H1 (cell line): ENCODE measurements at regions not wholly inside any gene's neighbourhood (a gene's known extent, or its start where the extent isn't known, plus 50 kb on each side); places are given as distances from the start of the nearest gene placed in this dataset.

Experiments used
- CTCF ChIA-PET: fragments of 300-600 bp; sonication (Branson Sonifier 250); formaldehyde crosslinking; loops from one replicate; lab custom pipeline; 2021; ENCODE audit not compliant: partially characterized antibody; lab: Charles Lee
- POLR2A ChIA-PET: fragments of 300-600 bp; sonication (Branson Sonifier 250); formaldehyde crosslinking; loops from one replicate; lab custom pipeline; 2021; ENCODE audit warnings: inconsistent platforms; ENCODE audit not compliant: partially characterized antibody; lab: Charles Lee
- DNase-seq, 2 experiments: peaks; one replicate each; pipeline versions ENCODE4 v3.0.0 to v3.0.0-alpha.2; 2010 to 2022; ENCODE audit warnings: low spot score in 2 of 2, low read depth in 1 of 2, mixed read lengths in 1 of 2
- FAIRE-seq: peaks from 2 replicates; lab custom pipeline; 2011; peaks lifted over from hg19 to GRCh38; lab: Jason Lieb, UNC
- H2AFZ ChIP-seq: 2 replicates; pipeline ENCODE4 v1.8.1; 2012; ENCODE audit warnings: low read length, inconsistent platforms
- H2AK5ac ChIP-seq: 2 replicates; pipeline ENCODE4 v1.6.1; 2013; ENCODE audit warnings: low read depth, low read length
- H2BK120ac ChIP-seq: replicated peaks from 2 replicates; pipeline ENCODE3; 2013; ENCODE audit warnings: low read depth, low read length, inconsistent platforms
- H2BK12ac ChIP-seq: 2 replicates; pipeline ENCODE4 v1.6.1; 2013; ENCODE audit warnings: low read depth, low read length
- H2BK15ac ChIP-seq: 2 replicates; pipeline ENCODE4 v1.6.1; 2013; ENCODE audit warnings: low read length
- H2BK20ac ChIP-seq: 2 replicates; pipeline ENCODE4 v1.6.1; 2013; ENCODE audit warnings: low read length
- H2BK5ac ChIP-seq: 2 replicates; pipeline ENCODE4 v1.6.1; 2013; ENCODE audit warnings: low read depth, low read length
- H3K14ac ChIP-seq: 2 replicates; pipeline ENCODE4 v1.6.1; 2013; ENCODE audit warnings: inconsistent platforms; ENCODE audit not compliant: insufficient read length
- H3K18ac ChIP-seq: 2 replicates; pipeline ENCODE4 v1.6.1; 2013; ENCODE audit warnings: low read length; ENCODE audit errors: extremely low read depth
- H3K23ac ChIP-seq: 2 replicates; pipeline ENCODE4 v1.6.1; 2013; ENCODE audit warnings: inconsistent platforms; ENCODE audit not compliant: insufficient read length
- H3K23me2 ChIP-seq: 2 replicates; pipeline ENCODE4 v1.6.1; 2013; ENCODE audit warnings: low read depth, low read length
- H3K27ac ChIP-seq: 2 replicates; pipeline ENCODE4 v1.6.1; 2011; ENCODE audit warnings: low read depth, low read length, inconsistent platforms
- H3K27me3 ChIP-seq, 4 experiments: replicated peaks in 1 of 4; 1 replicate in 1 of 4; 2 replicates in 3 of 4; pipeline versions ENCODE4 v1.6.1 to v1.8.1; 2011 to 2013; ENCODE audit warnings: low read length in 3 of 4, mild to moderate bottlenecking in 3 of 4, inconsistent platforms in 2 of 4, mixed read lengths in 2 of 4, moderate library complexity in 1 of 4; ENCODE audit not compliant: control insufficient read depth in 3 of 4, insufficient read depth in 3 of 4; ENCODE audit errors: extremely low read depth in 1 of 4
- H3K36me3 ChIP-seq, 4 experiments: 2 replicates each; pipeline versions ENCODE4 v1.6.1 to v1.8.1; 2011 to 2013; ENCODE audit warnings: mild to moderate bottlenecking in 4 of 4, low read length in 3 of 4, moderate library complexity in 2 of 4, control low read depth in 1 of 4, inconsistent platforms in 1 of 4; ENCODE audit not compliant: insufficient read depth in 4 of 4, control insufficient read depth in 2 of 4
- H3K4ac ChIP-seq: replicated peaks from 2 replicates; pipeline ENCODE3; 2013; ENCODE audit warnings: low read length, low read depth, mixed read lengths, inconsistent platforms; ENCODE audit not compliant: insufficient read length
- H3K4me1 ChIP-seq, 4 experiments: replicated peaks in 1 of 4; 1 replicate in 1 of 4; 2 replicates in 3 of 4; pipeline versions ENCODE4 v1.6.1 to v1.8.1; 2011 to 2013; ENCODE audit warnings: low read length in 3 of 4, inconsistent platforms in 2 of 4, mixed read lengths in 1 of 4; ENCODE audit not compliant: insufficient read depth in 4 of 4, control insufficient read depth in 3 of 4
- H3K4me2 ChIP-seq, 2 experiments: 2 replicates each; pipeline versions ENCODE4 v1.6.1 to v1.8.1; 2011 to 2013; ENCODE audit warnings: low read depth in 2 of 2, low read length in 2 of 2, control low read depth in 1 of 2, inconsistent platforms in 1 of 2, mild to moderate bottlenecking in 1 of 2; ENCODE audit not compliant: insufficient read depth in 1 of 2
- H3K4me3 ChIP-seq, 4 experiments: fragments of 200-600, 300-600 bp in 1 of 4; sonication (generic), shearing (Covaris generic), sonication (Bioruptor Twin) in 1 of 4; 2 replicates each; pipeline versions ENCODE4 v1.5.1 to v1.8.1; 2011 to 2016; ENCODE audit warnings: low read length in 4 of 4, low read depth in 3 of 4, control low read depth in 2 of 4, inconsistent platforms in 2 of 4, mild to moderate bottlenecking in 2 of 4, mixed read lengths in 1 of 4, moderate library complexity in 1 of 4; ENCODE audit not compliant: insufficient read depth in 2 of 4; ENCODE audit errors: extremely low read depth in 1 of 4
- H3K56ac ChIP-seq: replicated peaks from 2 replicates; pipeline ENCODE3; 2013; ENCODE audit warnings: low read depth, mild to moderate bottlenecking, mixed read lengths, low read length, inconsistent platforms; ENCODE audit not compliant: insufficient read length
- H3K79me1 ChIP-seq: 2 replicates; pipeline ENCODE4 v1.6.1; 2013; ENCODE audit warnings: low read depth, low read length, control low read depth
- H3K79me2 ChIP-seq, 2 experiments: 2 replicates each; pipeline versions ENCODE4 v1.6.1 to v1.8.1; 2012 to 2013; ENCODE audit warnings: low read length in 2 of 2, mild to moderate bottlenecking in 2 of 2, inconsistent platforms in 1 of 2; ENCODE audit not compliant: insufficient read depth in 2 of 2, control insufficient read depth in 1 of 2
- H3K9ac ChIP-seq, 4 experiments: replicated peaks in 1 of 4; 1 replicate in 1 of 4; 2 replicates in 3 of 4; pipeline versions ENCODE4 v1.6.1 to v1.8.1; 2011 to 2013; ENCODE audit warnings: low read depth in 3 of 4, low read length in 3 of 4, control low read depth in 2 of 4, mild to moderate bottlenecking in 2 of 4, moderate library complexity in 2 of 4, inconsistent platforms in 1 of 4; ENCODE audit errors: extremely low read depth in 1 of 4
- H3K9me3 ChIP-seq, 2 experiments: 2 replicates each; pipeline versions ENCODE4 v1.6.1 to v1.8.1; 2012 to 2013; ENCODE audit warnings: mild to moderate bottlenecking in 2 of 2, moderate library complexity in 2 of 2, control low read depth in 1 of 2, inconsistent platforms in 1 of 2, low read depth in 1 of 2, low read length in 1 of 2, mixed read lengths in 1 of 2; ENCODE audit not compliant: insufficient read depth in 2 of 2
- H4K20me1 ChIP-seq, 2 experiments: replicated peaks in 1 of 2; 2 replicates each; pipeline versions ENCODE3 to v1.8.1; 2011 to 2013; ENCODE audit warnings: inconsistent platforms in 2 of 2, low read length in 2 of 2, mild to moderate bottlenecking in 1 of 2; ENCODE audit not compliant: insufficient read depth in 2 of 2, control insufficient read depth in 1 of 2
- H4K5ac ChIP-seq: 2 replicates; pipeline ENCODE4 v1.6.1; 2013; ENCODE audit warnings: low read length, low read depth, mixed read lengths, inconsistent platforms; ENCODE audit not compliant: insufficient read length
- H4K8ac ChIP-seq: 2 replicates; pipeline ENCODE4 v1.8.0; 2013; ENCODE audit warnings: mild to moderate bottlenecking, moderate library complexity, low read length, inconsistent platforms; ENCODE audit not compliant: insufficient read depth; ENCODE audit errors: extremely low read depth
- H4K91ac ChIP-seq: replicated peaks from 2 replicates; pipeline ENCODE3; 2013; ENCODE audit warnings: low read length, mixed read lengths, inconsistent platforms; ENCODE audit not compliant: insufficient read length
- CEBPB ChIP-seq: IDR thresholded peaks from 2 replicates; pipeline ENCODE4 v1.6.1; 2012; ENCODE audit warnings: low read depth, low read length
- CTBP2 ChIP-seq: IDR thresholded peaks from 2 replicates; pipeline ENCODE4 v1.7.0; 2011; ENCODE audit warnings: borderline replicate concordance, mild to moderate bottlenecking, moderate library complexity, mixed read lengths, low read length; ENCODE audit not compliant: insufficient read depth, insufficient read length

DNA sequence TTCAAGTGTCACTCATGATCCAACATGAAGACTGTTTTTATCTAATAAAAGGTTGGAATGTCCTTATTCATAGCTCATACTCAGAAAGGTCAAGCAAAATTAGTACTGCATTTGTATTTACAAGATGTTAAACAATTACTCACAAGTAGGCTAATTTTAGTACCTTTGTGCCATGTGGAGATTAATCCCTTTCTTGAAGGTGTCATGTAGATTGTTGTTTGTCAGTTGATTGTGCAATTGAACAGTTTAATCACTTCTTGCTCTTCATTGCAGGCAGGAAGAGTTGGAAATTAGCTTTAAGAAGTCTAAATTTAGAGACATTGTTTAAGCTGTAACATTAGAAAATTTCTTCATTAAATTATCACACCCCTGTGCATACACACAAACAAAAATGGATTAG, 847.1 kb downstream of the KCNT2 start:
- Histone ChIP-seq H3K27ac (no peak overlapping the region), H2AK5ac (no peak overlapping the region), H3K36me3 (no peaks in the 10 kb centered on the region), H3K23ac (no peak overlapping the region), H4K91ac (no peak overlapping the region), H2BK15ac (no peak overlapping the region), H3K79me1 (no peaks in the 10 kb centered on the region), H3K79me2 (no peaks in the 10 kb centered on the region), H3K4me3 (no peak overlapping the region), H3K9ac (no peak overlapping the region), H2BK120ac (no peak overlapping the region), H3K9me3 (no peaks in the 10 kb centered on the region; a peak in 1 of 4 replicates), H3K27me3 (no peaks in the 10 kb centered on the region), H4K5ac (no peak overlapping the region), H2BK20ac (no peak overlapping the region), H4K20me1 (no peaks in the 10 kb centered on the region), H3K14ac (no peak overlapping the region), H3K4me2 (no peak overlapping the region), H2BK12ac (no peak overlapping the region), H3K56ac (no peak overlapping the region), H3K4me1 (no peaks in the 10 kb centered on the region), H2BK5ac (no peak overlapping the region), H4K8ac (no peak overlapping the region), H2AFZ (no peak overlapping the region; the same call in 1 of the 2 replicates), H3K4ac (no peak overlapping the region), H3K23me2 (no peaks in the 10 kb centered on the region), H3K18ac (no peak overlapping the region)
- TF ChIP-seq CEBPB (0 out of 2 replicates have a peak, but pooled peaks have one; percentile 40), CTBP2 (no peak)
- CTCF ChIA-PET = no interaction called here
- FAIRE-seq = no peak
- no peak for DNase-seq
- POLR2A ChIA-PET = no interaction called here
